Gastrocnemius medialis (tissue), 4 donors: ENCODE measurements at regions not wholly inside any gene's neighbourhood (a gene's known extent, or its start where the extent isn't known, plus 50 kb on each side); places are given as distances from the start of the nearest gene placed in this dataset.

Source experiments
- CTCF ChIP-seq, 5 experiments: fragments of 450-650 bp in 3 of 5; fragments of 200-600 bp in 2 of 5; sonication (generic) in 2 of 5; IDR thresholded peaks in 4 of 5; conservative IDR thresholded peaks in 1 of 5; 1 replicate in 4 of 5; 2 replicates in 1 of 5; pipeline ENCODE4 v1.5.1; 2016 to 2019; ENCODE audit warnings: antibody characterized with exemption in 5 of 5, mild to moderate bottlenecking in 3 of 5, moderate library complexity in 3 of 5
- POLR2A ChIP-seq, 2 donors: fragments of 450-650 bp; IDR thresholded peaks; one replicate each; pipeline ENCODE4 v1.6.1; 2017; ENCODE audit warnings: antibody characterized with exemption in 2 of 2, mild to moderate bottlenecking in 2 of 2, moderate library complexity in 2 of 2

GRCh38 chr16:51419768-51420167, 268.7 kb upstream of the SALL1 start:
- TF ChIP-seq CTCF (IDR thresholded peaks at IDR 0.05 in 4 of 5, conservative IDR thresholded peaks at IDR 0.05 in 1 of 5), result no peak
- no peak for TF ChIP-seq POLR2A (IDR thresholded peaks at IDR 0.05)
